ENCODE measurements at regions not wholly inside any gene's neighbourhood (a gene's known extent, or its start where the extent isn't known, plus 50 kb on each side); places are given as distances from the start of the nearest gene placed in this dataset.

- no peak for TF ChIP-seq POLR2AphosphoS5 (IDR thresholded peaks at IDR 0.05; ENCODE audit: insufficient read depth in 1 of 2, low read depth in 1 of 2)
- TF ChIP-seq CTCF (IDR thresholded peaks at IDR 0.05), result no peak
Observed at GRCh38 chr5:8013948-8014710, 145.2 kb downstream of the MTRR start.
